Aorta (tissue), 5 donors: ENCODE measurements at regions not wholly inside any gene's neighbourhood (a gene's known extent, or its start where the extent isn't known, plus 50 kb on each side); places are given as distances from the start of the nearest gene placed in this dataset.
A peak's percentile ranks its signal among the peaks of the same experiment; 100 is the strongest.

ENCODE experiments used
- ATAC-seq: fragments of 200-7000 bp; cut with Tn5 transposase; one replicate; pipeline ENCODE4 v1.9.1; 2022; ENCODE audit warnings: moderate library complexity; ENCODE audit not compliant: low FRiP score
- DNase-seq, 2 donors: peaks; one replicate each; pipeline ENCODE4 v3.0.0-alpha.2; 2020
- H3K27ac ChIP-seq, 2 donors: one replicate each; pipeline ENCODE4 v1.5.1; 2013; ENCODE audit warnings: low read length in 2 of 2, mild to moderate bottlenecking in 2 of 2, moderate library complexity in 2 of 2, control low read depth in 1 of 2, inconsistent platforms in 1 of 2, low read depth in 1 of 2
- H3K27me3 ChIP-seq, 2 donors: one replicate each; pipeline ENCODE4 v1.6.1; 2013; ENCODE audit warnings: control low read depth in 1 of 2, low read length in 1 of 2, mild to moderate bottlenecking in 1 of 2, moderate library complexity in 1 of 2; ENCODE audit not compliant: insufficient read depth in 2 of 2, control insufficient read depth in 1 of 2
- H3K36me3 ChIP-seq, 2 donors: one replicate each; pipeline ENCODE4 v1.6.1; 2013; ENCODE audit warnings: control low read depth in 1 of 2, low read length in 1 of 2, mild to moderate bottlenecking in 1 of 2; ENCODE audit not compliant: insufficient read depth in 2 of 2, control insufficient read depth in 1 of 2
- H3K4me1 ChIP-seq, 2 donors: one replicate each; pipeline ENCODE4 v1.6.1; 2013; ENCODE audit warnings: low read length in 2 of 2, control low read depth in 1 of 2, mild to moderate bottlenecking in 1 of 2, moderate library complexity in 1 of 2; ENCODE audit not compliant: insufficient read depth in 2 of 2, control insufficient read depth in 1 of 2
- H3K4me3 ChIP-seq, 2 donors: one replicate each; pipeline ENCODE4 v1.5.1; 2013; ENCODE audit warnings: low read length in 2 of 2, control low read depth in 1 of 2, mild to moderate bottlenecking in 1 of 2
- H3K9me3 ChIP-seq: one replicate; pipeline ENCODE4 v1.6.1; 2013; ENCODE audit warnings: mild to moderate bottlenecking, low read length; ENCODE audit not compliant: control insufficient read depth
- WGBS, 2 donors: extraction: QIAGEN DNeasy Blood & Tissue Kit; methylation state at CpG; one replicate each; pipeline ENCODE4 v1.1.7; 2013; 5-methylcytosine and 5-hydroxymethylcytosine counted together
- intact Hi-C, 2 donors: fragments of 100-400 bp; cut with DNase I; formaldehyde crosslinking; loops; one replicate each; pipeline versions ENCODE4 v1.14.2 to v1.15.0; 2022
- donor health status: healthy with polysubstance abuse.
- donor health status: Bipolar disorder and iron deficiency.
- donor health status: DM: no; HTN: no; CAD: no.
- donor health status: DM: no; HTN: no; CAD: no.
- donor health status: DM: yes; HTN: yes; CAD: no.

GRCh38 chr10:44023517-44023916, 361.4 kb downstream of the CXCL12 start:
- Histone ChIP-seq H3K36me3 (no peaks in the 10 kb centered on the region), H3K4me3 (no peak overlapping the region), H3K4me1 (no peaks in the 10 kb centered on the region), H3K27ac (no peak overlapping the region), H3K9me3 (no peaks in the 10 kb centered on the region), H3K27me3 (no peaks in the 10 kb centered on the region)
- WGBS, 2 donors = 70 to 77% methylated on average over 5 of the region's 5 CpGs
- DNase-seq = no peak
- intact Hi-C loops = no loop called here
- ATAC-seq = no peak

DNA sequence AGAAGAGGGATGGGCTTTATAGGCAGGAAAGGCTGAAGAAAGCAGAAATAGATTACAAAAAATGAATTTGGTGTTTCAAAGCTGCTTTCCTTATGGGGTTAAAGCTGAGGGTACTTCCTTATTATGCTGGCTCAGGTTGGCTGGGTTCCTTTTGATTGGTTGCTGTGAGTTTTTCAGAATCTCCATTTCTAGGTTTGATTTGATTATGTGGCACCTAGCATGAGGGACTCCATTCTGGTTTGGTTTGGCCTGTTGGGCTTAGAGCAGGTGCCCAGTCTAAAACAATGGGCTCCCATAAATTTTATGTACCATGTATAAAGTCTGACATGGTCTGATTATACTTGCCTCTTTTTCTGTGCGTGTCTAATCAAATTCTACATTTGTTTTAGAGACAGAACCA, 362.7 kb downstream of the CXCL12 start:
- H3K4me3 ChIP-seq = no peak overlapping the region
- intact Hi-C loops = no loop called here
- H3K36me3 ChIP-seq = no peaks in the 10 kb centered on the region
- no peaks in the 10 kb centered on the region for H3K4me1 ChIP-seq
- no peak for ATAC-seq
- no peak overlapping the region for H3K27ac ChIP-seq
- DNase-seq = no peak
- WGBS, 2 donors = 91 to 93% methylated on average over 1 of the region's 1 CpG
- no peaks in the 10 kb centered on the region for H3K9me3 ChIP-seq
- no peaks in the 10 kb centered on the region for H3K27me3 ChIP-seq

- H3K27me3 ChIP-seq = no peaks in the 10 kb centered on the region
- no peaks in the 10 kb centered on the region for H3K4me1 ChIP-seq
- 84 to 87% methylated on average over 5 of the region's 5 CpGs for WGBS, 2 donors
- ATAC-seq (no peak), DNase-seq (no peak)
- H3K27ac ChIP-seq = no peak overlapping the region
- no peaks in the 10 kb centered on the region for H3K36me3 ChIP-seq
- H3K4me3 ChIP-seq = no peak overlapping the region
- intact Hi-C loops = no loop called here
- no peaks in the 10 kb centered on the region for H3K9me3 ChIP-seq
Measured at GRCh38 chr10:44020322-44021111, 364.4 kb downstream of the CXCL12 start.

DNA sequence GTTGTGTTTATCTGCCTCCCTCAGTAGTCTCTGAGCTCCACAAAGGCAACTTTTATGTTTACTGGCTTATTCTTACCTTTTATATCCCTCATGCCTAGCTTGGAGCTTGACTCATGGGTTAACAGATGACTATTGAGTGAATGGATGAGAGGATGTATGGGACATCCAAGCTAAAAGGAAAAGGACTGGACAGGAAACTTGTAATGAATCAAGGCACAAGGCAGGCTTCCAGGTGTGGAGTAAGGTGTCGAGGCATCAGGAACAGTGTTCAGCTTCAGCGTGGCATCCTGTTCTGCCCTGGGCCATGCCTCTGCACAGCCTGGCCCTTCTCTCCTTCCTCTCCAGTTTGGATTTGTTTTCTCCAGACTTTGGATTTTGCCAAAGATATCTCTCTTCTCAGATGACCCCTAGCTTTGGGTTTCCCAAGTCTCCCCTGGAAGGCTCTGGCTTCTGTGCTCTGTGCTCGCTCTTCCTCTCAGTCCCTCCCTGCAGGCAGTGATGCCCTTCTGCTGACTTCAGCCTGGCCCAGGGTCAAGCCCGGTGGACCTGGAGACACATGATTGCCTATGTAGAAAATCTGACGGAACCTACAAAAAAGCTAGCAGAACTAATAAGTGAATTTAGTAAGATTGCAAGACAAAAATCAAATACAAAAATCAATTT, 367.3 kb downstream of the CXCL12 start:
- 86 to 89% methylated on average over 5 of the region's 5 CpGs for WGBS, 2 donors
- H3K27ac ChIP-seq = peak overlapping the region in 1 of 2 donors; percentile 41
- H3K9me3 ChIP-seq = no peaks in the 10 kb centered on the region
- H3K4me1 ChIP-seq = no peaks in the 10 kb centered on the region
- H3K27me3 ChIP-seq = no peaks in the 10 kb centered on the region
- no peak overlapping the region for H3K4me3 ChIP-seq
- ATAC-seq = no peak
- DNase-seq = no peak
- intact Hi-C loops = no loop called here
- no peaks in the 10 kb centered on the region for H3K36me3 ChIP-seq

- peak; percentile 81 for ATAC-seq
- Histone ChIP-seq H3K36me3 (no peaks in the 10 kb centered on the region), H3K4me3 (no peak overlapping the region), H3K27me3 (no peaks in the 10 kb centered on the region), H3K4me1 (no peaks in the 10 kb centered on the region), H3K9me3 (no peaks in the 10 kb centered on the region), H3K27ac (peak overlapping the region; percentile 23 to 58)
- 51 to 54% methylated on average over 5 of the region's 5 CpGs for WGBS, 2 donors
- intact Hi-C loops = no loop called here
- DNase-seq = peak in 1 of 2 donors; percentile 72
Measured at GRCh38 chr10:44016589-44017482, 368.1 kb downstream of the CXCL12 start.

GRCh38 chr10:44015702-44016500, 367.2 kb upstream of the ZNF32 start:
- no peak for DNase-seq
- WGBS, 2 donors = 88 to 89% methylated on average over 7 of the region's 7 CpGs
- no peaks in the 10 kb centered on the region for H3K4me1 ChIP-seq
- ATAC-seq = no peak
- intact Hi-C loops = no loop called here
- no peaks in the 10 kb centered on the region for H3K27me3 ChIP-seq
- H3K36me3 ChIP-seq = no peaks in the 10 kb centered on the region
- H3K4me3 ChIP-seq = no peak overlapping the region
- H3K9me3 ChIP-seq = no peaks in the 10 kb centered on the region
- no peak overlapping the region for H3K27ac ChIP-seq

DNA sequence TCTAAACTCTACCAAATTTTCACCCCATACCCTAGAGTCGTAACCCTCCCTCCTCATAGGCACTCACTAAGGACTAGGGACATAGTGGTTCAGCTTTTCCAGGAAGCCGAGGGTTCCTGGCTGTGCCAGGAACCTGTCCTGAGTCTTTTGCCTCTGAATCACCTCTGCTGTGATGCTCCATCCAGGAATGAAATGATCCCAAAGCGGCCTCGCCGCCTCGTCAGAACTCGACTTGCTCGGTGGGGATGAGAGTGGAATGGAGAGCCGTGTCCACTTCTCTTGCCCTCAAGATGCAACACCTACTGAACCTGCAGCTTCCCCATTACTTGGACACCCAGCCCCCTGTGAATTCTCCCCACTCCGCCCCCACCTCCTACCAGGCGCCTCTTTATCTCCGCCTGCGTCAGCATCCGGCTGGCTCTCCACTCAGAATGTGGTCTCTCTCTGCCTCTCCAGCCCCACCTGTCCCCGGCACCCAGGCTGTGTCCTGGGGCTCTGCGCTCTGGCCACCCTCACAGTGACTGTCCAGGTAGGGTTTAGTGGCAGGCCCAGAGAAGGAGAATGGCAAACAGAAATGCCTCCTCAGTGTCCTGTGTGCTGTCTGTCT, 366.1 kb upstream of the ZNF32 start:
- Histone ChIP-seq H3K27me3 (no peaks in the 10 kb centered on the region), H3K9me3 (no peaks in the 10 kb centered on the region), H3K4me3 (no peak overlapping the region), H3K36me3 (no peaks in the 10 kb centered on the region), H3K27ac (no peak overlapping the region), H3K4me1 (no peaks in the 10 kb centered on the region)
- 97 to 98% methylated on average over 16 of the region's 16 CpGs for WGBS, 2 donors
- intact Hi-C loops = no loop called here
- ATAC-seq (no peak), DNase-seq (no peak)

- no peaks in the 10 kb centered on the region for H3K9me3 ChIP-seq
- no peak overlapping the region for H3K27ac ChIP-seq
- no peak overlapping the region for H3K4me3 ChIP-seq
- H3K36me3 ChIP-seq = no peaks in the 10 kb centered on the region
- 86 to 94% methylated on average over 1 of the region's 1 CpG for WGBS, 2 donors
- DNase-seq (no peak), ATAC-seq (no peak)
- H3K4me1 ChIP-seq = peaks cover 2 to 3% of the 10 kb centered on the region in 2 donors
- H3K27me3 ChIP-seq = no peaks in the 10 kb centered on the region
- intact Hi-C loops = no loop called here
Measured at GRCh38 chr10:44013981-44014380, 365.3 kb upstream of the ZNF32 start.
